Erythroblast (primary cell): ENCODE measurements at regions not wholly inside any gene's neighbourhood (a gene's known extent, or its start where the extent isn't known, plus 50 kb on each side); places are given as distances from the start of the nearest gene placed in this dataset.

ENCODE experiments used
- GATA1 ChIP-seq: IDR thresholded peaks from 2 replicates; pipeline ENCODE4 v1.6.1; 2011; ENCODE audit warnings: low read depth, mild to moderate bottlenecking, control low read depth, low read length, moderate library complexity
- POLR2A ChIP-seq: IDR thresholded peaks from 2 replicates; pipeline ENCODE4 v1.6.1; 2011; ENCODE audit warnings: mild to moderate bottlenecking, low read length

- TF ChIP-seq POLR2A: no peak
- no peak for TF ChIP-seq GATA1
These were observed 73.1 kb downstream of the ATP6V1G3 start for GRCh38 chr1:198467342-198467741.
